ENCODE measurements at regions not wholly inside any gene's neighbourhood (a gene's known extent, or its start where the extent isn't known, plus 50 kb on each side); places are given as distances from the start of the nearest gene placed in this dataset.
"Not testable (repeated sequence)": the region's sequence is repeated elsewhere in the genome, so short reads cannot be mapped to it uniquely, and the experiment has no call there.

- TF ChIP-seq CTCF (IDR thresholded peaks at IDR 0.05); POLR2AphosphoS5 (IDR thresholded peaks at IDR 0.05; ENCODE audit: low read depth, low read length): not testable (repeated sequence)
- TF ChIP-seq, protein P1, sequence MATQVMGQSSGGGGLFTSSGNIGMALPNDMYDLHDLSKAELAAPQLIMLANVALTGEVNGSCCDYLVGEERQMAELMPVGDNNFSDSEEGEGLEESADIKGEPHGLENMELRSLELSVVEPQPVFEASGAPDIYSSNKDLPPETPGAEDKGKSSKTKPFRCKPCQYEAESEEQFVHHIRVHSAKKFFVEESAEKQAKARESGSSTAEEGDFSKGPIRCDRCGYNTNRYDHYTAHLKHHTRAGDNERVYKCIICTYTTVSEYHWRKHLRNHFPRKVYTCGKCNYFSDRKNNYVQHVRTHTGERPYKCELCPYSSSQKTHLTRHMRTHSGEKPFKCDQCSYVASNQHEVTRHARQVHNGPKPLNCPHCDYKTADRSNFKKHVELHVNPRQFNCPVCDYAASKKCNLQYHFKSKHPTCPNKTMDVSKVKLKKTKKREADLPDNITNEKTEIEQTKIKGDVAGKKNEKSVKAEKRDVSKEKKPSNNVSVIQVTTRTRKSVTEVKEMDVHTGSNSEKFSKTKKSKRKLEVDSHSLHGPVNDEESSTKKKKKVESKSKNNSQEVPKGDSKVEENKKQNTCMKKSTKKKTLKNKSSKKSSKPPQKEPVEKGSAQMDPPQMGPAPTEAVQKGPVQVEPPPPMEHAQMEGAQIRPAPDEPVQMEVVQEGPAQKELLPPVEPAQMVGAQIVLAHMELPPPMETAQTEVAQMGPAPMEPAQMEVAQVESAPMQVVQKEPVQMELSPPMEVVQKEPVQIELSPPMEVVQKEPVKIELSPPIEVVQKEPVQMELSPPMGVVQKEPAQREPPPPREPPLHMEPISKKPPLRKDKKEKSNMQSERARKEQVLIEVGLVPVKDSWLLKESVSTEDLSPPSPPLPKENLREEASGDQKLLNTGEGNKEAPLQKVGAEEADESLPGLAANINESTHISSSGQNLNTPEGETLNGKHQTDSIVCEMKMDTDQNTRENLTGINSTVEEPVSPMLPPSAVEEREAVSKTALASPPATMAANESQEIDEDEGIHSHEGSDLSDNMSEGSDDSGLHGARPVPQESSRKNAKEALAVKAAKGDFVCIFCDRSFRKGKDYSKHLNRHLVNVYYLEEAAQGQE (IDR thresholded peaks at IDR 0.05; ENCODE audit: insufficient read depth in 1 of 2, low read depth in 2 of 2, low read length in 1 of 2) = not testable (repeated sequence)
Measured at GRCh38 chr1:209129091-209129490, 454.4 kb upstream of the CAMK1G start.
